ENCODE measurements at regions not wholly inside any gene's neighbourhood (a gene's known extent, or its start where the extent isn't known, plus 50 kb on each side); places are given as distances from the start of the nearest gene placed in this dataset.

GRCh38 chr16:73542885-73543284, 495.0 kb upstream of the ZFHX3 start:
- H3K27ac ChIP-seq, result no peak overlapping the region
- H3K4me1 ChIP-seq, result no peaks in the 10 kb centered on the region
- TF ChIP-seq CTCF (IDR thresholded peaks at IDR 0.05), result no peak
- DNase-seq (ENCODE audit: low spot score), result no peak
- no peaks in the 10 kb centered on the region for H3K27me3 ChIP-seq
- no peaks in the 10 kb centered on the region for H3K36me3 ChIP-seq
- no peak overlapping the region for H3K4me3 ChIP-seq
- H3K9me3 ChIP-seq, result no peaks in the 10 kb centered on the region

GRCh38 chr16:73537921-73538320, 490.0 kb upstream of the ZFHX3 start:
- DNase-seq (ENCODE audit: low spot score), result no peak
- TF ChIP-seq CTCF (IDR thresholded peaks at IDR 0.05), result no peak
- H3K27me3 ChIP-seq, result no peaks in the 10 kb centered on the region
- H3K4me1 ChIP-seq, result no peaks in the 10 kb centered on the region
- no peaks in the 10 kb centered on the region for H3K36me3 ChIP-seq
- no peak overlapping the region for H3K4me3 ChIP-seq
- no peak overlapping the region for H3K27ac ChIP-seq
- H3K9me3 ChIP-seq, result no peaks in the 10 kb centered on the region

- Histone ChIP-seq H3K36me3 (no peaks in the 10 kb centered on the region), H3K9me3 (no peaks in the 10 kb centered on the region), H3K27me3 (no peaks in the 10 kb centered on the region), H3K4me3 (no peak overlapping the region), H3K4me1 (no peaks in the 10 kb centered on the region), H3K27ac (no peak overlapping the region)
- TF ChIP-seq CTCF (IDR thresholded peaks at IDR 0.05), result no peak
- no peak for DNase-seq (ENCODE audit: low spot score)
Measured at GRCh38 chr16:73536931-73537330, 489.0 kb upstream of the ZFHX3 start.

- Histone ChIP-seq H3K4me1 (no peaks in the 10 kb centered on the region), H3K36me3 (no peaks in the 10 kb centered on the region), H3K9me3 (no peaks in the 10 kb centered on the region), H3K4me3 (no peak overlapping the region), H3K27me3 (no peaks in the 10 kb centered on the region), H3K27ac (no peak overlapping the region)
- no peak for TF ChIP-seq CTCF (IDR thresholded peaks at IDR 0.05)
- no peak for DNase-seq (ENCODE audit: low spot score)
Measured at GRCh38 chr16:73531021-73531420, 483.1 kb upstream of the ZFHX3 start.

- no peak for TF ChIP-seq CTCF (IDR thresholded peaks at IDR 0.05)
- no peaks in the 10 kb centered on the region for H3K36me3 ChIP-seq
- H3K9me3 ChIP-seq, result no peaks in the 10 kb centered on the region
- H3K27me3 ChIP-seq, result no peaks in the 10 kb centered on the region
- no peak overlapping the region for H3K4me3 ChIP-seq
- H3K4me1 ChIP-seq, result no peaks in the 10 kb centered on the region
- DNase-seq (ENCODE audit: low spot score), result no peak
- H3K27ac ChIP-seq, result no peak overlapping the region
Measured at GRCh38 chr16:73530529-73530928, 482.6 kb upstream of the ZFHX3 start.

- DNase-seq (ENCODE audit: low spot score), result no peak
- Histone ChIP-seq H3K4me3 (no peak overlapping the region), H3K27ac (no peak overlapping the region), H3K9me3 (no peaks in the 10 kb centered on the region), H3K36me3 (no peaks in the 10 kb centered on the region), H3K4me1 (no peaks in the 10 kb centered on the region), H3K27me3 (no peaks in the 10 kb centered on the region)
- TF ChIP-seq CTCF (IDR thresholded peaks at IDR 0.05), result no peak
Measured at GRCh38 chr16:73529303-73530012, 481.5 kb upstream of the ZFHX3 start.
